ENCODE measurements at regions not wholly inside any gene's neighbourhood (a gene's known extent, or its start where the extent isn't known, plus 50 kb on each side); places are given as distances from the start of the nearest gene placed in this dataset.
A peak's percentile ranks its signal among the peaks of the same experiment; 100 is the strongest.
"Not testable (repeated sequence)": the region's sequence is repeated elsewhere in the genome, so short reads cannot be mapped to it uniquely, and the experiment has no call there.

DNA sequence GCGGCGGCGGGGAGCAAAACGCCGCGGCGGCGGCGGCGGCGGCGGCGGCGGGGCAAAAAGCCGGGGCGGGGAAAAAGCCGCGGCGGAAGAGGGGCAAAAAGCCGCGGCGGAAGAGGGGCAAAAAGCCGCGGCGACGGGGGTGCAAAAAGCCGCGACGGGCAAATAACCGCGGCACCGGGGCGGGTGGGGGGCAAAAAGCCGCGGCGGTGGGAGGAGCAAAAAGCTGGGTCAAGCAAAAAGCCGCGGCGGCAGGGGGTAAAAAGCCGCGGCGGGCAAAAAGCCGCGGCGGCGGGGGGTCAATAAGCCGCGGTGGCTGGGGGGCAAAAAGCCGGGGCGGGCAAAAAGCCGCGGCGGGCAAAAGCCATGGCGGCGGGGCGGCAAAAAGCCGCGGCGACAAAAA lies 1633.2 kb downstream of the RPIA start:
- intact Hi-C loops (cut with DNase I); H3K9ac ChIP-seq (ENCODE audit: low read length in 3 of 3); H3K9me3 ChIP-seq (ENCODE audit: control insufficient read depth in 2 of 3, insufficient read depth in 1 of 3, low read length in 3 of 3); FAIRE-seq; H3K27me3 ChIP-seq (ENCODE audit: control insufficient read depth, insufficient read depth, low read length); H3K4me1 ChIP-seq (ENCODE audit: control insufficient read depth in 2 of 3, insufficient read depth in 2 of 3, low read depth in 1 of 3, low read length in 3 of 3); H3K4me3 ChIP-seq (ENCODE audit: low read length in 3 of 3); H3K36me3 ChIP-seq (ENCODE audit: control insufficient read depth in 2 of 3, insufficient read depth in 3 of 3, low read length in 3 of 3); H3K27ac ChIP-seq (ENCODE audit: low read depth in 2 of 2, low read length in 2 of 2): not testable (repeated sequence)
- DNase-seq, result peak in 1 of 5 donors; percentile 51

DNA sequence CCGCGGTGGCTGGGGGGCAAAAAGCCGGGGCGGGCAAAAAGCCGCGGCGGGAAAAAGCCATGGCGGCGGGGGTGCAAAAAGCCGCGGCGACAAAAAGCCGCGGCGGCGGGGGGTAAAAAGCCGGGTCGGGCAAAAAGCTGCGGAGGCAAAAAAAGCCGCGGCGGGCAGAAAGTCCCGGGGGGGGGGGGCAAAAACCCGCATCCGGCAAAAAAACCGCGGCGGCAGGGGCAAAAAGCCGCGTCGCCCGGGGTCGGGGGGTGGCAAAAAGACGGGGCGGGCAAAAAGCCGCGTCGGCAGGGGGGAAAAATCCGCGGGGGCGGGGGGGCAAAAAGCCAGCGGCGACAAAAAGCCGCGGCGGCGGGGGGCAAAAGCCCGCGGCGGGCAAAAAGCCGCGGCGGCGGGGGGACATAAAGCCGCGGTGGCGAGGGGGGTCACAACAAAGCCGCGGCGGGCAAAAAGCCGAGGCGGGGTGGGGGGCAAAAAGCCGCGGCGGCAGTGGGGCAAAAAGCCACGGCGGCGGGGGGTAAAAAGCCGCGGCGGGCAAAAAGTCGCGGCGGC lies 1634.4 kb downstream of the RPIA start:
- H3K4me3 ChIP-seq (ENCODE audit: low read length in 3 of 3); FAIRE-seq; H3K27ac ChIP-seq (ENCODE audit: low read depth in 2 of 2, low read length in 2 of 2); H3K9ac ChIP-seq (ENCODE audit: low read length in 3 of 3); H3K4me1 ChIP-seq (ENCODE audit: control insufficient read depth in 2 of 3, insufficient read depth in 2 of 3, low read depth in 1 of 3, low read length in 3 of 3); intact Hi-C loops (cut with DNase I); H3K9me3 ChIP-seq (ENCODE audit: control insufficient read depth in 2 of 3, insufficient read depth in 1 of 3, low read length in 3 of 3); H3K36me3 ChIP-seq (ENCODE audit: control insufficient read depth in 2 of 3, insufficient read depth in 3 of 3, low read length in 3 of 3); H3K27me3 ChIP-seq (ENCODE audit: control insufficient read depth, insufficient read depth, low read length): not testable (repeated sequence)
- DNase-seq, result peak in 2 of 5 donors; percentile 44 to 53

DNA sequence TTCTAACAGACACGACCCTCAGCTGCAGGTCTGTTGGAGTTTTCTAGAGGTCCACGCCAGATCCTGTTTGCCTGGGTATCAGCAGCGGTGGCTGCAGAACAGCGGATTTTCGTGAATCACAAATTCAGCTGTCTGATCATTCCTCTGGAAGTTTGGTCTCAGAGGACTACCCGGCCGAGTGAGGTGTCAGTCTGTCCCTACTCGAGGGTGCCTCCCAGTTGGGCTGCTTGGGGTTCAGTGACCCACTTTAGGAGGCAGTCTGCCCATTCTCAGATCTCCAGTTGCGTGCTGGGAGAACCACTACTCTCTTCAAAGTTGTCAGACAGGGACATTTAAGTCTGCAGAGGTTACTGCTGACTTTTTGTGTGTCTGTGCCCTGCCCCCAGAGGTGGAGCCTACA lies 1664.1 kb downstream of the RPIA start:
- FAIRE-seq; intact Hi-C loops (cut with DNase I); H3K4me3 ChIP-seq (ENCODE audit: low read length in 3 of 3); H3K27ac ChIP-seq (ENCODE audit: low read depth in 2 of 2, low read length in 2 of 2); H3K9me3 ChIP-seq (ENCODE audit: control insufficient read depth in 2 of 3, insufficient read depth in 1 of 3, low read length in 3 of 3); H3K4me1 ChIP-seq (ENCODE audit: control insufficient read depth in 2 of 3, insufficient read depth in 2 of 3, low read depth in 1 of 3, low read length in 3 of 3); H3K9ac ChIP-seq (ENCODE audit: low read length in 3 of 3); H3K27me3 ChIP-seq (ENCODE audit: control insufficient read depth, insufficient read depth, low read length); H3K36me3 ChIP-seq (ENCODE audit: control insufficient read depth in 2 of 3, insufficient read depth in 3 of 3, low read length in 3 of 3): not testable (repeated sequence)
- DNase-seq, result peak in 1 of 5 donors; percentile 48

DNA sequence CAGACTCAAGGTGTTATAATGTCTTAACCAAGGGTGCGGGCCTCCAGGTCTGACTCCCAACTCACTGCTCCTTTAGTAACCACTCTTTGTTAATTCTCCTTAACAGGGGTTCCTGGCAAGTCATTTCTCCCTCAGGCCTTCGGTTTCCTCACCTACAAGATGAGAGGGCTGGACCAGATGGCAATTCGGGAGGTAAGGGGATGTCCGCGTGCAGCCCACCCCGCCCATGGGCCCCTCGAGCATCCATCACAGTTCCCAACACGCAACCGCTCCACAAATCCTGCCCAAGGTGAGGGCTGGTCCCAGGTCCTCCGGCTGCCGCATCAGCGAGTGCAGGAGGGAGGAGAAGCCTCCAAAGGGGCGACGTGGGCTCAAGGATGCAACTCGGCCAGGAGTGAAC lies 1667.9 kb downstream of the RPIA start:
- DNase-seq, result peak in 1 of 5 donors; percentile 15
- FAIRE-seq; H3K4me3 ChIP-seq (ENCODE audit: low read length in 3 of 3); intact Hi-C loops (cut with DNase I); H3K9me3 ChIP-seq (ENCODE audit: control insufficient read depth in 2 of 3, insufficient read depth in 1 of 3, low read length in 3 of 3); H3K27me3 ChIP-seq (ENCODE audit: control insufficient read depth, insufficient read depth, low read length); H3K9ac ChIP-seq (ENCODE audit: low read length in 3 of 3); H3K4me1 ChIP-seq (ENCODE audit: control insufficient read depth in 2 of 3, insufficient read depth in 2 of 3, low read depth in 1 of 3, low read length in 3 of 3); H3K27ac ChIP-seq (ENCODE audit: low read depth in 2 of 2, low read length in 2 of 2); H3K36me3 ChIP-seq (ENCODE audit: control insufficient read depth in 2 of 3, insufficient read depth in 3 of 3, low read length in 3 of 3): not testable (repeated sequence)

DNA sequence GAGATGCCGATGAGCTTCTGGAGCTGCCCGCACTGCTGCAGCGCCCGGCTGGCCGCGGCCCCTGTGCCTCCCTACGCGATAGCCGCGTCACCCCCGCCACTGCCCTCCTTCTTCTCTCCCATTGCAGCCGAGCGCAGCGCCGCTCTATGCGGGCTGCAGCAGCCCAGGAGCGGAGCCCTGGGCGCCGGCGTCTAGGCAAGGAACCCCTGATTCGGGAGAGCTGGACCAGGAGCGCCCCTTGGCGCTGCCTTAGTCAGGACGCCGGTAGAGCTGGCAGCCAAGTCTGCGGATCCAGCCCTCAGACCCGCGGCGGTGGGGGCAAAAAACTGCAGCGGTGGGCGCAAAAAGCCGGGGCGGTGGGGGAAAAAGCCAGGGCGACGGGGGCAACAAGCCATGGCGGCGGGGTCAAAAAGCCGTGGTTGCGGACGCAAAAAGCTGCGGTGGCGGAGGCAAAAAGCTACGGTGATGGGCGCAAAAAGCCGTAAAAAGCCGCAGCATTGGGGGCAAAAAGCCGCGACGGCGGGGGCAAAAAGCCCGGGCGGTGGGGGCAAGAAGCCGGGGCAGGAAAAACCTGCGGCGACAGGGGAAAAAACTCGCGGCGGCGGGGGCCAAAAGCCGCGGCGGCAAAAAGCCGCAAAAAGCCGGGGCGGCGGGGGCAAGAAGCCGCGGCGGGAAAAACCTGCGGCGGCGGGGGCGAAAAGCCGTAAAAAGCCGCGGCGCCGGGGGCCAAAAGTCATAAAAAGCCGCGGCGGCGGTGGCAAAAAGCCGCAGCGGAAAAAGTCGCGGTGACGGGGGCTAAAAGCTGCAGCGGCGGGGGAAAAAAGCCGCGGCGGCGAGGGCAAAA lies 1668.6 kb downstream of the RPIA start:
- not testable (repeated sequence) for H3K4me3 ChIP-seq (ENCODE audit: low read length in 3 of 3); FAIRE-seq
- peak in 3 of 5 donors; percentile 0 to 30 (median 16) for DNase-seq

DNA sequence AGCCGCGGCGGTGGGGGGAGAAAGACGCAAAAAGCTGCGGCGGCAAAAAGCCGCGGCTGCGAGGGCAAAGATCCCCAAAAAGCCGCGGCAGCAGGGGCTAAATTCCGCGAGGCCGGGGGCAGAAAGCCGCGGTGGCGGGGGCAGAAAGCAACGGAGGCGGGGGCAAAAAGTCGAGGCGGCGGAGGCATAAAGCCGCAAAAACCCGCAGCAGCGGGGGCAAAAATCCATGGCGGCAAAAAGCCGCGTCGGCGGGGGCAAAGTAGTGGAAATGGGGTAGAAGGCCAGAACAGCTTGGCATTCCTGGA lies 1669.2 kb downstream of the RPIA start:
- intact Hi-C loops (cut with DNase I); H3K9ac ChIP-seq (ENCODE audit: low read length in 3 of 3); H3K36me3 ChIP-seq (ENCODE audit: control insufficient read depth in 2 of 3, insufficient read depth in 3 of 3, low read length in 3 of 3); H3K4me3 ChIP-seq (ENCODE audit: low read length in 3 of 3); H3K27ac ChIP-seq (ENCODE audit: low read depth in 2 of 2, low read length in 2 of 2); H3K4me1 ChIP-seq (ENCODE audit: control insufficient read depth in 2 of 3, insufficient read depth in 2 of 3, low read depth in 1 of 3, low read length in 3 of 3); FAIRE-seq; H3K27me3 ChIP-seq (ENCODE audit: control insufficient read depth, insufficient read depth, low read length); H3K9me3 ChIP-seq (ENCODE audit: control insufficient read depth in 2 of 3, insufficient read depth in 1 of 3, low read length in 3 of 3): not testable (repeated sequence)
- DNase-seq, result peak in 2 of 5 donors; percentile 11 to 36

More for the DNA sequence above, 1668.6 kb downstream of the RPIA start:
- H3K27me3 ChIP-seq (ENCODE audit: control insufficient read depth, insufficient read depth, low read length); H3K36me3 ChIP-seq (ENCODE audit: control insufficient read depth in 2 of 3, insufficient read depth in 3 of 3, low read length in 3 of 3); H3K4me1 ChIP-seq (ENCODE audit: control insufficient read depth in 2 of 3, insufficient read depth in 2 of 3, low read depth in 1 of 3, low read length in 3 of 3); H3K9ac ChIP-seq (ENCODE audit: low read length in 3 of 3); H3K9me3 ChIP-seq (ENCODE audit: control insufficient read depth in 2 of 3, insufficient read depth in 1 of 3, low read length in 3 of 3); intact Hi-C loops (cut with DNase I); H3K27ac ChIP-seq (ENCODE audit: low read depth in 2 of 2, low read length in 2 of 2): not testable (repeated sequence)

Data from kidney (tissue), 10 donors.